ENCODE measurements at regions not wholly inside any gene's neighbourhood (a gene's known extent, or its start where the extent isn't known, plus 50 kb on each side); places are given as distances from the start of the nearest gene placed in this dataset.

DNA sequence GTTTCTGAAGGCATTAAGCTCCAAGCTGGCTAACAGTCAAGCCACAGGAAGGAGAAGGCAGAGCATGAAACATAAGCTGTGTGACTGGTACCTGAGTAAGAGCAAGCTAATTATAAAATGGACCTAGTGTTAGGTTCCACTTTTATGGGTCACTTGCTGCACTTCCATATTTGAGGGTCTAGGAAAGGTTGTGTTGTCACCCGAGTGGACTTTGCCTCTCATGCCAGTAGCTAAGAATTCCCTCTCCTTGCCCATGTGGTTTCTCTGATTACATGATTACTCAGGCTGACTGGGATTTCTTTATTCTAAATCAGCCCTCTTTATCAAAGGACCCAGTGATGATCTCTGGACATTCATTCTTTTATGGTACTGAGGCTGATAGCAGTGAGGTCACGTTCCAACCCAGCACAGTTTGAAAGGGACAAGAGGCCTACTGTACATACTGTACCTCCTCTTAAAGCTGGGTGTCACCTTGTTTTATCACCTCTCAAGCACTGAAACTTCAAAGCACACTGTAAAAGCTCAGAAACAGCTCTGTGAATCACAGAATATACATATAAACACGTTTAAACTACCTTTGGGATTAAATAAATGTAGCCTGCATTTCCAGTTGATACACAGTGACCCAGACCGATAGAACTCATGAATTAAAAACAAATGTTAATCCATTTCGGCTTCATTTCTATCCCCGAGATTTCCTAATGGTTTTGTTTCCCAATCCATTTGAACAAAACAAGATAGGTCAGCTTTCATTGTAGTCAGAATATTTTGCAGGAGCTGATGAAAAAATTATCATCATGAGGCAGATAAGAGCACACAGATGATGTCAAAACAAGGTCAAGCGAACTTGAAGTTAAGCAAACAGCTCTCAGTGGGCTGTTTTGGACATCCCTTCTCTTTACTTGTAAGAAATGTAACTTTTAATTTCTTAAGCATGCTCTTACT lies 96.5 kb downstream of the ALDH8A1 start:
- no peaks in the 10 kb centered on the region for H3K9me3 ChIP-seq (replicated peaks; ENCODE audit: control insufficient read depth, insufficient read depth, low read depth, low read length)
- FAIRE-seq (no peak), DNase-seq (ENCODE audit: extremely low read depth in 1 of 4, low spot score in 3 of 4) (no peak), ATAC-seq (no peak)
- H3K4me2 ChIP-seq (ENCODE audit: insufficient read depth, low read length), result no peak overlapping the region
- ChIA-PET CTCF (ENCODE audit: low intra/inter-chr PET ratio) (no interaction called here), POLR2A (interaction anchor here (0.9 to 1.4 kb wide), 3 partner anchors 8 to 18 kb away, joined by 3 to 5 read pairs (median 3); no protein-coding TSS in a partner anchor)
- H4K20me1 ChIP-seq (replicated peaks; ENCODE audit: control insufficient read depth, insufficient read depth, low read length), result no peaks in the 10 kb centered on the region
- BruUV-seq (replicated peaks), result no TSS peak
- H3K4me3 ChIP-seq, result no peak overlapping the region
- no peaks in the 10 kb centered on the region for H3K4me1 ChIP-seq (replicated peaks in 1 of 2; ENCODE audit: control insufficient read depth in 2 of 2, insufficient read depth in 2 of 2, low read length in 2 of 2)
- no peak overlapping the region for H3K27ac ChIP-seq (ENCODE audit: extremely low read depth, low read depth, low read length)
- in situ Hi-C loops (cut with MboI), result no loop called here
- H3K79me2 ChIP-seq (ENCODE audit: control insufficient read depth, insufficient read depth, low read length), result no peaks in the 10 kb centered on the region
- H3K27me3 ChIP-seq (ENCODE audit: control insufficient read depth in 2 of 2, insufficient read depth in 2 of 2, low read length in 2 of 2), result peaks cover 21 to 29% of the 10 kb centered on the region in 2 experiments
- no peaks in the 10 kb centered on the region for H3K36me3 ChIP-seq (ENCODE audit: control insufficient read depth, insufficient read depth, low read length)
- no peak overlapping the region for H3K9ac ChIP-seq (ENCODE audit: insufficient read depth in 1 of 2, low read depth in 2 of 2, low read length in 2 of 2)
- under 1% methylated on average over 7 of the region's 7 CpGs for WGBS (ENCODE audit: insufficient coverage, low coverage, missing lambda C conversion rate)
- H3K9me1 ChIP-seq (ENCODE audit: control insufficient read depth, insufficient read depth, low read length), result no peaks in the 10 kb centered on the region
- H2AFZ ChIP-seq (ENCODE audit: low read depth, low read length), result no peak overlapping the region
- intact Hi-C loops (cut with micrococcal nuclease), result no loop called here
- TF ChIP-seq RAD51 (IDR thresholded peaks at IDR 0.05; ENCODE audit: borderline replicate concordance, low read depth) (no peak), KLF1 (tag; IDR thresholded peaks at IDR 0.05) (no peak), FOXK2 (conservative IDR thresholded peaks at IDR 0.05 in 1 of 2, IDR thresholded peaks at IDR 0.05 in 1 of 2; ENCODE audit: low read depth in 2 of 2) (no peak), SRSF3 (IDR thresholded peaks at IDR 0.05; ENCODE audit: insufficient read depth, low read length) (no peak), CEBPB (tag; IDR thresholded peaks at IDR 0.05) (no peak), E2F8 (IDR thresholded peaks at IDR 0.05; ENCODE audit: low read depth, partially characterized antibody) (no peak), THRB (CRISPR knock-in tag; conservative IDR thresholded peaks at IDR 0.05) (no peak), GATA2 (CRISPR knock-in tag; IDR thresholded peaks at IDR 0.05) (no peak)
- TF ChIP-seq, protein P1, sequence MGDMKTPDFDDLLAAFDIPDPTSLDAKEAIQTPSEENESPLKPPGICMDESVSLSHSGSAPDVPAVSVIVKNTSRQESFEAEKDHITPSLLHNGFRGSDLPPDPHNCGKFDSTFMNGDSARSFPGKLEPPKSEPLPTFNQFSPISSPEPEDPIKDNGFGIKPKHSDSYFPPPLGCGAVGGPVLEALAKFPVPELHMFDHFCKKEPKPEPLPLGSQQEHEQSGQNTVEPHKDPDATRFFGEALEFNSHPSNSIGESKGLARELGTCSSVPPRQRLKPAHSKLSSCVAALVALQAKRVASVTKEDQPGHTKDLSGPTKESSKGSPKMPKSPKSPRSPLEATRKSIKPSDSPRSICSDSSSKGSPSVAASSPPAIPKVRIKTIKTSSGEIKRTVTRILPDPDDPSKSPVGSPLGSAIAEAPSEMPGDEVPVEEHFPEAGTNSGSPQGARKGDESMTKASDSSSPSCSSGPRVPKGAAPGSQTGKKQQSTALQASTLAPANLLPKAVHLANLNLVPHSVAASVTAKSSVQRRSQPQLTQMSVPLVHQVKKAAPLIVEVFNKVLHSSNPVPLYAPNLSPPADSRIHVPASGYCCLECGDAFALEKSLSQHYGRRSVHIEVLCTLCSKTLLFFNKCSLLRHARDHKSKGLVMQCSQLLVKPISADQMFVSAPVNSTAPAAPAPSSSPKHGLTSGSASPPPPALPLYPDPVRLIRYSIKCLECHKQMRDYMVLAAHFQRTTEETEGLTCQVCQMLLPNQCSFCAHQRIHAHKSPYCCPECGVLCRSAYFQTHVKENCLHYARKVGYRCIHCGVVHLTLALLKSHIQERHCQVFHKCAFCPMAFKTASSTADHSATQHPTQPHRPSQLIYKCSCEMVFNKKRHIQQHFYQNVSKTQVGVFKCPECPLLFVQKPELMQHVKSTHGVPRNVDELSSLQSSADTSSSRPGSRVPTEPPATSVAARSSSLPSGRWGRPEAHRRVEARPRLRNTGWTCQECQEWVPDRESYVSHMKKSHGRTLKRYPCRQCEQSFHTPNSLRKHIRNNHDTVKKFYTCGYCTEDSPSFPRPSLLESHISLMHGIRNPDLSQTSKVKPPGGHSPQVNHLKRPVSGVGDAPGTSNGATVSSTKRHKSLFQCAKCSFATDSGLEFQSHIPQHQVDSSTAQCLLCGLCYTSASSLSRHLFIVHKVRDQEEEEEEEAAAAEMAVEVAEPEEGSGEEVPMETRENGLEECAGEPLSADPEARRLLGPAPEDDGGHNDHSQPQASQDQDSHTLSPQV (IDR thresholded peaks at IDR 0.05), result no peak
- TF ChIP-seq, protein P2, sequence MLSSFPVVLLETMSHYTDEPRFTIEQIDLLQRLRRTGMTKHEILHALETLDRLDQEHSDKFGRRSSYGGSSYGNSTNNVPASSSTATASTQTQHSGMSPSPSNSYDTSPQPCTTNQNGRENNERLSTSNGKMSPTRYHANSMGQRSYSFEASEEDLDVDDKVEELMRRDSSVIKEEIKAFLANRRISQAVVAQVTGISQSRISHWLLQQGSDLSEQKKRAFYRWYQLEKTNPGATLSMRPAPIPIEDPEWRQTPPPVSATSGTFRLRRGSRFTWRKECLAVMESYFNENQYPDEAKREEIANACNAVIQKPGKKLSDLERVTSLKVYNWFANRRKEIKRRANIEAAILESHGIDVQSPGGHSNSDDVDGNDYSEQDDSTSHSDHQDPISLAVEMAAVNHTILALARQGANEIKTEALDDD (IDR thresholded peaks at IDR 0.05), result no peak
